ENCODE measurements at regions not wholly inside any gene's neighbourhood (a gene's known extent, or its start where the extent isn't known, plus 50 kb on each side); places are given as distances from the start of the nearest gene placed in this dataset.

- DNase-seq, result no peak
These were observed 700.0 kb downstream of the SLITRK6 start for GRCh38 chr13:85099245-85099644.

DNA sequence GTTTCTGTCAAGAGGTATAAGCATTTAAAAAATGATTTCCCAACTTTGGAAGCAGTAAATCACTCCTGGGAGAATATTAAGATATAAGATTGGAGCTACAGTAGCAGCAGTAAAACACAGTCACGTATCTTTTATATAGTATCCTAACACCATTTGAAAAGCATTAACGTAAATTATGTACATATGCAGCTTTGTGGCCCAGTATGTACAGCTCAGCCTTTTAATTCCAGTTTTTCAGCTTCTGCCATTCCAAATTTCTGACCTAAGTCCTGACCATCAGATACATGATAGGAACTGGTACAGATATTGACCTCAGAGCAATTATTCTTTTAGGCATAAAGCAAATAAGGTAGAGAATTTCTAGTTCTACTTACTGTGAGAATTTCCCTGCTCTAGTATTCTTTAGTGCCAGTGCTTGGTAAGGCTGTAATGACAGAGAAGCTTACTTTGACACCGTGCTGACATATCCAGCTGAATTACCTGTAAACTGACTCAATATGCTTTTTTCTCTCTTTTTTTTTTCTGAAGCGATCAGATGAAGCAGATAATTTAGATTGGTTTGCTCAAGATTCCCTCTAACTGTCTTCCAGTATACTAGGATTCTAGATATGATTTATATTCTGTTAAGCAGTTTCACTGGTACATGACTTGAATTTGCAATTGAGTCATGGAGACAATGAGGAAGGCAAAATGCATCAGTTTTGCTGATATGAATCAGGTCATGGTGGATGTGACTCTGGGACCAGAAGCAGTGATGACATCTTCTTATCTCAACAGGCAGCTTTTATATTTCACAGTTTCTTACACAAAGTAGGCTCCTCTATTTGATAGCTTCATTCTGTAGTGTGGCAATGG, 703.6 kb downstream of the SLITRK6 start:
- no peak for DNase-seq

- DNase-seq, result no peak
These were observed 705.4 kb downstream of the SLITRK6 start for GRCh38 chr13:85093808-85094207.

DNA sequence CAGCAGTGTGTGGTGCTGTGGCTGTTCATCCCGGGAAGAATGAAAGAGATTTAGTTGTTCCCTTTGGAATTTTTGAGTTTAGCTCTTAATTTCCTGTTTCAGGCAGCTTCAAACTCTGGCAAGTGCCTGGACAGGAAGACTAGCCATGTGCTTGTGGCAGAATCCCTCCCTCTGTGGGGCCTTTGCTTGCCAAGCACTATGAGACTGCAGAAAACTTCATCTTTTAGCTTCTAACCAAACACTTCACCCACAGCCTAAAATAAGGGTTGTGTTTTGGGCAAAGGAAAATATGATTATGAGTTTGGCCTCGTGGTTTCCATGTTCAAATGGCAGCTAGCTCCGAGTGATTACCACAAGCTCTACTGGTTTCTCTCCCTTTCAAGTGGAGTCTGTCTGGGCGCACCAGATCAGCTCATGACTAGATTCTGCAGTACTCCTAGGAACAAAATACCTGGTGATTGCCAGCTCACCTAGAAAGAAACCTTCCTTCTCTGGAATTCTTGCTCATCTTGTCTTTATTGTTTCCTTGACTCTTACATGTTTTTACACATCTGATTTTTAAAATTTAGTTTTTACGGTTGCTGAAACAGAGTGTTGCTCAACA, 707.5 kb downstream of the SLITRK6 start:
- DNase-seq, result no peak

DNA sequence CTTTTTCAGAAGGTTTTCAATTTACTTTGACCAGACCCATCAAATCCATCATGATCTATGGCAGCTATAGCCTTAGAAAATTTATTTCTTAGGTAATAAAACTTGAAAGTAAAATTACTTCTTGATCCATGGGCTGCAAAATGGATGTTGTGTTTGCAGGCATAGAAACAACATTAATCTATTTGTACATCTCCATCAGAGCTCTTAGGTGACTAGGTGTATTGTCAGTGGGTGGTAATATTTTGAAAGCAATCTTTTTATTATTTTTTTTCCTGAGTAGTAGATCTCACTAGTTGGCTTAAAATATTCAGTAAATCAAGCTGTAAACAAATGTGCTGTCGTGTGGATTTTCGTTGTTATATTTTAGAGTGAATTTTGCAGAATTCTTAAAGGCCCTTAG, 710.0 kb downstream of the SLITRK6 start:
- DNase-seq, result no peak

GRCh38 chr13:85080691-85081090, 718.5 kb downstream of the SLITRK6 start:
- no peak for DNase-seq

DNA sequence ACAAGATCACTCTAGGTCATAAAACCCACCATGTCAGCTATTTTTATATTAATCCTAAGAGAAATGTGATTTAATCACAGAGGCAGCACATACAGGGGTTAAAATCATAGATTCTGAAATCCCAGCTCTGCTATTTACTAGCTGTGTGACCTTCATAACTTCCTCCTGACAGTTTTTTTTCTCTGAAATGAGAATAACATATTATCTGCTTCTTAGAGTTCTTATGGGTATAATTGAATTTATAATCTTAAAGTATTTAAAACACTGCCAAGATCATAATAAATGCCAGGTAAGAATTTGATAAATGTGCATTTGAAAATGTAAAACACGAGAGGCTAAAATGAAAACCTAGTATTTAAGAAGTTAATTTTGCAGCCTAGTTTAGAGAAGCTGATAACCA, 722.9 kb downstream of the SLITRK6 start:
- no peak for DNase-seq

DNA sequence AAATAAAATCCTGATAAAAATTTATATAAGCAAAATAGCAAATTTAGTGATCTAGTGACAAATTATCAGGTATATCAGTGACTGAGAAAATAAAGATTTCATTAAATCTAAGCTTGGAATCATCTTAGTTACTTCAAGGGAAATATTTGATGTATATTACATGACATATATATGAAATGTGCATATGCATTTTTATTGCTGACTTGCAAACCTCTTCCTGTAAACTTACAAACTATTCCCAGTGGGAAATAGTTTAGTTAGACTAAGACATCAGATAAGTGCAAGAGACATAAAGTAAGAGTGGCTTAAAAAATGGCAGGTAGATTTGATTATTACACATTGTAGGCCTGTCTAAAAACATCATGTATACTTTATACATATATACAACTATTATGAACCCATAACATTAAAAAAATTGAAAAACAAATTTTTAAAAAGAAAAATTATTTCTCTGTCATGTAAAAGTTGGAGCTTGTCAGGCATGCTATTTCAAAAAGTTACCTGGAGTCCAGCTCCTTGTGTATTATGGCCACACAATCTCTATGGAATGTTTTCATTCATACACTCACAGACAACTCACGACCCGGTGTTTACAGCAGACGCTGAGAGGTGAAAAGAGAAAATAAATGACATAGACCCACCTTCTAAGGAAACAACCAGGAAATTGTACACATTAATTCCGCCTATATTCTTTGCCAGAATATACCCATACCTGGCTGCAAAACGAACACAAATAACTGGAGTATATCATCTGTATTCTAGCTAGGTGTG, 724.5 kb downstream of the SLITRK6 start:
- no peak for DNase-seq

- no peak for DNase-seq
These were observed 731.0 kb downstream of the SLITRK6 start for GRCh38 chr13:85068231-85068630.

- no peak for DNase-seq
These were observed 759.0 kb downstream of the SLITRK6 start for GRCh38 chr13:85040215-85040614.

GRCh38 chr13:85031771-85032170, 767.4 kb downstream of the SLITRK6 start:
- no peak for DNase-seq

DNA sequence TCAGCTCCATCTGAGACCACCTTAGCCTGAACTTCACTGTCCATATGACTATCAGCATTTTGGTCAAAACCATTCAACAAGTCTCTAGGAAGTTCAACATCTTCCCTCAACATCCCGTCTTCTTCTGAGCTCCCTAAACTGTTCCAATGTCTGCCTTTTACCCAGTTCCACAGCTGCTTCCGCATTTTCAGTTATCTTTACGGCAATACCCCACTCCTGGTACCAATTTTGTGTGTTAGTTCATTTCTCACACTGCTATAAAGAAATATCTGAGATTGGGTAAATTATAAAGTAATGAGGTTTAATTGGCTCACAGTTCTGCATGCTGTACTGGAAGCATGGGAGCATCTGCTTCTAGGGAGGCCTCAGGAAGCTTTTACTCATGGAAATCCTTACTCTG, 771.2 kb downstream of the SLITRK6 start:
- DNase-seq, result no peak

DNA sequence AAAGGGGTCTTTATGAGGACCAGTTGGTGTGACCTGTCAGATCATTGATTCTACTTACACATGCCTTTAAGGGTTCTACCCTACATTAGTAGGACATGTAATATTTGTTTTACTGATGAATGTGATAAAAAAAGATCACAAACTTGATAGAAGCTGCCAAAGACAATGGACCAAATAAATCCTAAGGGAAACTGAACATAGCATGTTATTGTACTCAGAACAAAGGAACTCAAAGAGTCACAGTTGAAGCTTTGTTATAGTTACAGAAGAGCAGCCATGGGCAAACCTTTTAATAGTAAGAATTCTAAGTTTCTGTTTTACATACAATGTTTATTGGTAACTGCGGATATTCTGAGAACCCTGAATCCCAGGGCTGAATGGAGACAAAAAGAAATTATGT, 780.1 kb downstream of the SLITRK6 start:
- no peak for DNase-seq

GRCh38 chr13:85013006-85013405, 786.2 kb downstream of the SLITRK6 start:
- DNase-seq, result no peak

DNA sequence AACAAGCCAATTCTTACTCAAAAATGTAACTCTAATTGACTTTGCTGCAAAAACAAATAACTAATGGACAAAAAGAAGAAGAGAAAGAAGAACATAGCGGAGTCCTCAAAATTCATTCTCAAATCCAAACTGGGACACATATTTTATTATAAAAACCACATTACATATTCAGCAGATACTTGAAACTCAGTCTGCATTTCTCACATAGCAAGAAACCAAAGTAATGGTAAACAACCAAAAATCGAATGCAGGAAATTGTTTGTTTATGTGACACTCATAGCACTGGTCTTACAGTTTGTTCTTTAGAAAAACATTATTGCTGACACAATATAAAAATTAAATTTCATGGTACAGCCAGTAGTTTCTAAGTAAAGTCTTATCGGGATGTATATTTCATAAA, 789.8 kb downstream of the SLITRK6 start:
- no peak for DNase-seq

- no peak for DNase-seq
These were observed 800.0 kb downstream of the SLITRK6 start for GRCh38 chr13:84999252-84999651.

- DNase-seq, result no peak
These were observed 800.5 kb downstream of the SLITRK6 start for GRCh38 chr13:84998681-84999080.

DNA sequence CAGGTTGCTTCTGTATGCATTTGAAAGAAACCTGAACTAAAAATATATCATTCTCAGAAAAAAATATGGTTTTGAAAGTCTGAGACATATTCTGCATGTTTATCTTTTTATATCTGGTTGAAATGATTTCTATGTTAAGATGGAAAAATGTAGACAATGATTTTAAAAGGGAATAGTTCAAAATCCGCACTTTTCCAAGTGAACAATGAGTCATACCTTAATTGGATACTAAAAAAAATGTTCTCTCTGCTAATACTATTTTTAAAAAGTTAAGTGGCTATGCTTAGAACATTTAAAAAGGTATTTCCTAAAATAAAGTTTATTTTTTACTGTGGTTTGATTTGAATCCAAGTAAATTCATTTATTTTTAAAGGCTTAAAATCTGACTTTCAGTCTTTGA, 801.4 kb downstream of the SLITRK6 start:
- DNase-seq, result no peak

GRCh38 chr13:84994582-84994981, 804.6 kb downstream of the SLITRK6 start:
- no peak for DNase-seq

- no peak for DNase-seq
These were observed 813.4 kb downstream of the SLITRK6 start for GRCh38 chr13:84985860-84986259.

GRCh38 chr13:84983321-84983720, 815.9 kb downstream of the SLITRK6 start:
- no peak for DNase-seq

- no peak for DNase-seq
These were observed 818.6 kb downstream of the SLITRK6 start for GRCh38 chr13:84980571-84980970.

Measured in nucleus accumbens (tissue), 56 donors.